SK-N-MC (cell line): ENCODE measurements at regions not wholly inside any gene's neighbourhood (a gene's known extent, or its start where the extent isn't known, plus 50 kb on each side); places are given as distances from the start of the nearest gene placed in this dataset.

ENCODE experiments used
- EZH2 ChIP-seq: fragments of 200-600 bp; sonication (generic); IDR thresholded peaks from one replicate; pipeline ENCODE4 v1.6.1; 2017; ENCODE audit warnings: antibody characterized with exemption
- POLR2AphosphoS5 ChIP-seq: IDR thresholded peaks from 2 replicates; pipeline ENCODE4 v1.6.1; 2012; ENCODE audit warnings: mild to moderate bottlenecking, low read depth, low read length, borderline replicate concordance

DNA sequence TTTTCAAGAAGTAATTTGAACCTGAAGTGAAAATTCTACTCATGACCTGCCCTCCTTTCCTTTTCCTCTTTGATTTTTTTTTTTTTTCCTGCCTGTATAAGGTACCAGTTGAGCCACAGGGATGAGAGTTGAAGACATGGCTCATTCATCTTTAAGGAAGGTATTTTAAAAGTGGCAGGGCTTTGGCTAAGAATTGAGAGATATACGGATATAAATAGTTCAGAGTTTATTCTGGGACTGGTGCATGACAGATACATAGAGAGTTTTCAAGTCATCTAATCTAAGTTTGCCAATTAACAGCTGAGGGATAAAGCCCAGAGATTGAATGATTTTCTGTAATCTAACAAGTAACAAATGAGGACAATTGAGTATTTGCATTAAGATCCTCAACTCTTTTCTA is 69.8 kb downstream of the BTBD3 start:
- TF ChIP-seq POLR2AphosphoS5: no peak
- TF ChIP-seq EZH2: no peak
